ENCODE measurements at regions not wholly inside any gene's neighbourhood (a gene's known extent, or its start where the extent isn't known, plus 50 kb on each side); places are given as distances from the start of the nearest gene placed in this dataset.

DNA sequence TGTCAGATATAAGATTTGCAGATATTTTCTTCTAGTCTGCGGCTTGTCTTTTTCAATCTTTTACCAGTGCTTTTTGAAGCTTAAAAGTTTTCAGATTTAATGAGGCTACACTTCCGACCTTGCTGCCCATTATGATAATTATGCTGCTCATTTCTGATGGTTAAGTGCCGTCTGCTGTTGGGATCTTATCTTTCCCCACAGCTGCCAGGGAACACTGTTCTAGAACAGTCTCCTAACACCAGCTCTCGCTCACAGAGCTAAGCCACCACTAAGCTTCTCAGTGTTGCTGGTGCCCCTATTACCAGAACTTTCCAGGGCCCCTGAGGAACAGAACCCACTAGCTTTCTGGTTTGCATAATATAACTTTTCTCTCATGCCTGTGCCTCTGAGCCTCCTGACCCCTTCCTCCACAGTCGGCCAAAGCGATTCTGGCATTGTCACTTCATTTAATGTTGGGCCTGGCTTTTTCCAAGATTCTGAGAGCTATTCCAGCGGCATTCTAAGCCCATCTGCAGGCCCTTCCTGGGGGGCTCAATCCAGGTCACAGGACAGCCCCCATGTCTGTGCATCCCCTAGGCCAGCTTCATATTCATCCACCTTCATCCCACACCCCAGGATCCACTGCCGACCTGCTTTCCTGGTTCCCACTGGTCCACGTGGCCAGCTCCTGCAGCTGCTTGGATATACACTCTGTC is 237.0 kb downstream of the PTPRU start:
- TF ChIP-seq POLR2A (IDR thresholded peaks at IDR 0.05; ENCODE audit: low read depth, low read length) = no peak
- TF ChIP-seq, protein P1, sequence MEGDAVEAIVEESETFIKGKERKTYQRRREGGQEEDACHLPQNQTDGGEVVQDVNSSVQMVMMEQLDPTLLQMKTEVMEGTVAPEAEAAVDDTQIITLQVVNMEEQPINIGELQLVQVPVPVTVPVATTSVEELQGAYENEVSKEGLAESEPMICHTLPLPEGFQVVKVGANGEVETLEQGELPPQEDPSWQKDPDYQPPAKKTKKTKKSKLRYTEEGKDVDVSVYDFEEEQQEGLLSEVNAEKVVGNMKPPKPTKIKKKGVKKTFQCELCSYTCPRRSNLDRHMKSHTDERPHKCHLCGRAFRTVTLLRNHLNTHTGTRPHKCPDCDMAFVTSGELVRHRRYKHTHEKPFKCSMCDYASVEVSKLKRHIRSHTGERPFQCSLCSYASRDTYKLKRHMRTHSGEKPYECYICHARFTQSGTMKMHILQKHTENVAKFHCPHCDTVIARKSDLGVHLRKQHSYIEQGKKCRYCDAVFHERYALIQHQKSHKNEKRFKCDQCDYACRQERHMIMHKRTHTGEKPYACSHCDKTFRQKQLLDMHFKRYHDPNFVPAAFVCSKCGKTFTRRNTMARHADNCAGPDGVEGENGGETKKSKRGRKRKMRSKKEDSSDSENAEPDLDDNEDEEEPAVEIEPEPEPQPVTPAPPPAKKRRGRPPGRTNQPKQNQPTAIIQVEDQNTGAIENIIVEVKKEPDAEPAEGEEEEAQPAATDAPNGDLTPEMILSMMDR (IDR thresholded peaks at IDR 0.05 in 2 of 3, conservative IDR thresholded peaks at IDR 0.05 in 1 of 3; ENCODE audit: control insufficient read depth in 2 of 3, extremely low read depth in 1 of 3, insufficient read depth in 1 of 3, low read depth in 3 of 3, low read length in 3 of 3) = no peak
